OCI-M2 (cell line): ENCODE measurements at regions not wholly inside any gene's neighbourhood (a gene's known extent, or its start where the extent isn't known, plus 50 kb on each side); places are given as distances from the start of the nearest gene placed in this dataset.
"Not testable (repeated sequence)": the region's sequence is repeated elsewhere in the genome, so short reads cannot be mapped to it uniquely, and the experiment has no call there.

Experiments used
- DNase-seq: peaks from one replicate; lab custom pipeline; 2025; ENCODE audit not compliant: unreplicated experiment; lab: John Stamatoyannopoulos, UW

GRCh38 chr6:68160348-68160747 is 474.7 kb upstream of the ADGRB3 start:
- no peak for DNase-seq

- no peak for DNase-seq
Observed at GRCh38 chr6:68159433-68159832, 475.6 kb upstream of the ADGRB3 start.

- DNase-seq, result no peak
Observed at GRCh38 chr6:68158256-68158655, 476.8 kb upstream of the ADGRB3 start.

- DNase-seq, result no peak
Observed at GRCh38 chr6:68144667-68145066, 490.4 kb upstream of the ADGRB3 start.

GRCh38 chr6:68141190-68141589 is 493.9 kb upstream of the ADGRB3 start:
- DNase-seq, result no peak

DNA sequence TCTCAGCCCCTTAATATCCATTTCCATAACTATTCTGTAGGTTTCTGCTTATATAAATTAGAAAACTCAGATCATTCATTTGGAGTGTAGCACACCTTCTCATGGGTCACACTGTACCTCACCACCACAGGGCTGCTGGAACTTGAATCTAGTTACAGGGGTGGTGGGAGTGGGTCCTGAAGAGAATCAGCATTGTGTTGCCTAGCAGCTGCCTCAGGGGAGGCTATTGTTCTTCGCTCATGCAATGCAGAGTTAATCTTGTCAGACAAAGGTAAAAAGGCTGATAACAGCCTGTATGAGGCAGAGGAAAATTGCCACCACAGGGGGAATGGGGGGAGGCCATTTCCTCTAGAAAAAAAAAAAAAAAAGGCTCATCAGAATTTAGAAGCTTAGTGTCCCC is 496.0 kb upstream of the ADGRB3 start:
- no peak for DNase-seq

- no peak for DNase-seq
Observed at GRCh38 chr6:68134796-68135195, 500.3 kb upstream of the ADGRB3 start.

DNA sequence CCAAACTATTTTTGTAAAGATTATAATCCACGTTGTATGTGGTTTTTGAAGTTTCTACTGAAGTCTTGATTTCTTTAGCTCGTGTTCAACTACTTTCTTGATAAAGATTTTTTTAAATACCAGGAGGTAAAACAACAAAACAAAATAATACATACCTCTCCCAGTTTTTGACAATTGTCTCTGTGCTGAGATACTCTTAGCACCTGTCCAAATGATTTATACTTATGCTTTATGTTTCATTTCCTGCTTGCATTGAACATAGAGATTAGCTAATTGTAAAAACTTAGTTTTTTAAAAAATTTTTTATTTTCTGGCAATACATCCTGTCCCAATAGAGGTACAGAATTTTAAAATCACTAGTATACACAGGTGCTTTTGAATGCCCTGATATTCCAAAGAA is 506.9 kb upstream of the ADGRB3 start:
- no peak for DNase-seq

DNA sequence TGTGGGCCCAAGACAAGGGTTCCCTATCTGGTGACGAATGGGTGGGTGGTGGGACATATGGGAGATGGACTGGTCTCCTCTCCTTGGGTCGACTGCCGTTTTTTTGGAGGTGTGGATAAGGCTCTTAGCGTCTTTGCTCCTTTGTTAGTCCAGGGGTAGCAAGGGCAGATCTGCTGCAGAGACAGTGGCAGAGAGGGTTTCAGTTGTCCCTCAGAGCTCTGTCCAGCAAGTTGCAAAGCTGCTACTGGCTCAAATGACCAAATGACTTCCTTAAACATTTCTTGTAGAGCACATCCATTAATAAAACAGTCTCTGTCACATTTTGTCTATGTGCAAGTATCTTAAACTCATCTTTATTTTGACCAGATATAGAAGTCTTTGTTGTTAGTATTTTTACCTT is 508.0 kb upstream of the ADGRB3 start:
- DNase-seq, result no peak

DNA sequence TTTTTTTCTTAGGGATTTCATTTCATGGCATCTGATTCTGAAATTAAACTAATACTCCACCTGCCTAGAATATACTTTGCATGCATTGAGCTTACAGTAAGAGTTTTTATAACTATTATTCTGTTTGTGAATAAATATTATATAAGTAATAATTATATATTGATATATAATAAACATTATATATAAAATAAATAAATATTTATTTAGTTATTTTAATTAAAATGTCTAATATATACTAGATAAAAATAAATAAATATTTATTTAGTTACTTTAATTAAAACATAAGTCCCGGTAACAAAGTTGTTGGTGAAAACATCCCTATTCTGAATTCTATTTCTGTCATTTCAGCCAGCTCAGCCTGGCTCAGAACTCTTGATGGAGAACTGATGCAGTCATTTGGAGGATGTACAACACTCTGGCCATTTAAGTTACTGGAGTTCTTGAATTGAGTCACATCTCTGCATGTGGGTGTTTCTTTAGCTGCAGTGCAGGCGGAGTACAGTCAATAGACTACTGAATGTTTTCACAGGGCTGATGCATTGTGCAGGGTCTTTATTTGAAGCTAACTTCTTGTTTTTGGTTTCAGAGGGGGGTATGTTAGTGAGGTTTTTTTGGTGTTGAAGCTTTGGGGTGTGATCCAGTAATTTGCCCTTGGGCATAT is 508.9 kb upstream of the ADGRB3 start:
- no peak for DNase-seq

- not testable (repeated sequence) for DNase-seq
Observed at GRCh38 chr6:68122975-68123374, 512.1 kb upstream of the ADGRB3 start.

GRCh38 chr6:68122032-68122431 is 513.0 kb upstream of the ADGRB3 start:
- no peak for DNase-seq

GRCh38 chr6:68120954-68121353 is 514.1 kb upstream of the ADGRB3 start:
- not testable (repeated sequence) for DNase-seq

GRCh38 chr6:68114463-68115047 is 520.5 kb upstream of the ADGRB3 start:
- DNase-seq, result no peak

DNA sequence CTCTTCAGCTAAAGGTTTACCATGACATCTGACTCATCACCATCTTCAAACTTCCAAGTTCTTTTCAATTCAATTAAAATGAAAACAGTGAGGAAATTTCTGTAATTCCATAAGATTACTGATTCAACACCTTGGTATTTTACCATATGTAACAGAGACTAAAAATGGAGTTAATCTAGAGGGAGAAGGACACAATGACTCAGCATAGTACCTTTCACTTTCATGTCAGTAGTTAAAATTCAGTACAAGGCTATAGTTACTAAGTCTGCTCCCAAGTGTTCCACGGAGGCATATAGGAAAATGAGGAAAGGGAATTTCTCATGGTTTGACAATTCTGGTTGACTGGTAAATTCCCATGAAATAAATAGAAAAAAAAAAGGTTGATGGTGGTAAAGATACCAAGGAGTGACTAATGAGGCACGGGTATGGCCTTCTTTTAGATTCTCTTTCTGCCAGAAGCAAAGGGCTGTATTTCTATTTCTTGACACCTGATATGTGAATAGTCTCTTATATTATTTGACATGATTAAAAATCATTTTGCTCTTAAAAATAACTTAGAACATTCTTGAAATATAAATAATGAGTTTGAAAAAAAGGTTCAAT is 526.7 kb upstream of the ADGRB3 start:
- no peak for DNase-seq

DNA sequence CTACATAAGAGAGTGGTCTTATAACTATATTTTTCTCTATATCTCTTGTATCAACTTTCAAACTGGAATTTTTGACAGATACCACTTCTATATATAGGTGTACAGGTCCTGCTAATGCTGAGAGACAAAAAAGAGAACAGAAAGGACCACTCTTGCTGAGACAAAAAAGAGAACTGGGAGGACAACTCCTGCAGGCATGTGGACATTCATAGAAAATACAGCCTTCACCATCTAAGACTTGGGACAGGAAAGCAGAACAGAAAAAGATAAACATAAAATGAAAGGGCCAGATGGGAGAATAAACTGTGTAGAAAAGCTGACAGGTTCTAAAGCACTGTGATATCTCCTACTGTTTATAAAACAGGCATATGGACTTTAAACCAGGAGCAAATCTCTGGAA is 541.0 kb upstream of the ADGRB3 start:
- DNase-seq, result no peak

DNA sequence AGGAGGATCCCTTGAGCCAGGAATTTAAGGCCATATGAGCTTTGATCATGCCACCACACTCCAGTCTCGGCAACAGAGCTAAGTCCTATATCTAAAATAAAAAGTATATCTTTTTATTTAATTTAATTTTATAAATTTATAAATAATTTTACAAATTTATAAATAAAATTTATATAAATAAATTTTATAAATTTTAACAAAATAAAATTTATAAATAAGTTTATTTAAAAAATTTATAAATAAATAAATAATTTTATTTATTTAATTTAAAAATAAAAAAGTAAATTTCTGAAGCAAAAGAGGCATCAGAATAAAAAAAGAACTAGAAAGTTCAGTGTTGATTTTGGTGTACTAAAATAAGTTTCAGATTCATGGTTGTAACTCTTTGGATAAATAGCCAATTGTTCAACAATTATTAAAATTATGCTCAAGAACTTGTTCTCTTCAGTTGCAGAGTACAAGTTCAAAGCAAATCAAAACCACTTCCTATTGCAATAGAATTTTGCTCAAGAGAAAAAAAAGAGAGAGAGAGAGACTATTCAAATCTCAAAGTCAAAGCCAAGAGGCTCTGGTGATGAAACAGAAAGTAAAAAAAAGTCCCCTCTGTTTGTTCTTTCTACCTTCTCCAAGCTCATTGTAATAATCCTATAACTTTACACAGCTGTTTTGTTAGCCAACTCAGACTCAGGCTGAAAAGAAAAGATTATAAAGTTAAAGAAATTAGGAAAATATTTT is 547.5 kb upstream of the ADGRB3 start:
- DNase-seq, result no peak

DNA sequence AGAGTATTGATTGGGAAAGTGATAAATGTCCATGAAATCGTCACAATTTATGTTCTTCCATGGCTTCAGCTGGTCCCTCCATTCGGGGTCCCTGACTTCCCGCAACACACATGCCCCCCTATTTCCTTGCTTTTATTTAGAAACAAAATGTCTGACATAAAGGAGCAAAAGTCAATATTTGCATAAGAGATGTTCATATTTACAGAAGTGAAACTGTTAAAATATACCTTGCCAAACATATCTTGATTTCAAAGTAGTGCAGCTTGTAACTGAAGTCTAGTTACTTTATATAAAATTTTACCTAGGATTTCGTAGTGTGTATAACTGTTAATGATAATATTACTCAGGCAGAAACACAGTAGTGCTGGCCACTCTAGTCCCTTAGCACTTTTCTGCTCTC is 548.9 kb upstream of the ADGRB3 start:
- DNase-seq, result no peak

- not testable (repeated sequence) for DNase-seq
Observed at GRCh38 chr6:68085599-68085998, 549.5 kb upstream of the ADGRB3 start.

- DNase-seq, result no peak
Observed at GRCh38 chr6:68082086-68082485, 553.0 kb upstream of the ADGRB3 start.

DNA sequence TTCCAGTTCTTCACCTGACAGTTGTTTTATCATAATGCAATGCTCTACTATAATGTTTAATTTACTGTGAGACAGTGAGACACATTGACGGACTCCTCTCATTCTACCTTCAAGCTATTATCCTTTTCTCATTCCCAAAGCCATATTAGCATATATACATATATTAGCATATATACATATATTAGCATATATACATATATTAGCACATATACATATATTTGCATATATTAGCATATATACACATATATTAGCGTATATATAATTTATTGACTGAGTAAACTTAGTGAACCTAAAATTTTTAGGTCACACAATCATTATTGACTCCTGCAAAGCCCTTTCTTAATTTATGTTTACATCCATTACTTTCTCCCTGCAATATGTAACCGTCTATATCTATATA is 555.0 kb upstream of the ADGRB3 start:
- DNase-seq, result no peak

- no peak for DNase-seq
Observed at GRCh38 chr6:68077661-68078060, 557.4 kb upstream of the ADGRB3 start.
